SK-N-DZ (cell line): ENCODE measurements at regions not wholly inside any gene's neighbourhood (a gene's known extent, or its start where the extent isn't known, plus 50 kb on each side); places are given as distances from the start of the nearest gene placed in this dataset.
"Not testable (repeated sequence)": the region's sequence is repeated elsewhere in the genome, so short reads cannot be mapped to it uniquely, and the experiment has no call there.

Experiments
- DNase-seq: peaks from one replicate; pipeline ENCODE4 v3.0.0-alpha.2; 2015; ENCODE audit warnings: low spot score

- DNase-seq: no peak
Measured at GRCh38 chr3:124360155-124360554, 368.2 kb upstream of the ROPN1 start.

- DNase-seq: no peak
Measured at GRCh38 chr3:124360563-124360962, 368.6 kb upstream of the ROPN1 start.

DNA sequence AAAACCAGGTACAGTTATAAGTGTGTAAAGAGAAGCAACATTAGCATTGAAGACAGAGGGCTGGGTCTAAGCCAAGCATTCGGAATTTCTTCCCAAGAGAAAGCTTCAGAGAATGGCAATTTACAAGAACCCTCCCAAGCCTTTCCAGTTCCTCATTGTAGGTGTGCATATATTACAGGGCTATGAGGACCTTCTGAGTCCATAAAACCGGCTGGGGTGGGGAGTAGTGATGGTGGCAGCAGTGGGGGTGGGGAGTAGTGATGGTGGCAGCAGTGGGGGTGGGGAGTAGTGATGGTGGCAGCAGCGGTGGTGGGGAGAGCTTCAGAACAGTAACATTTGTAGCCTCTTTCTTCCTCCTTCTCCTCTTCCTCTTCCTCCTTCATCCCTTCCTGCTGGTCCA is 368.7 kb upstream of the UMPS start:
- DNase-seq: no peak

DNA sequence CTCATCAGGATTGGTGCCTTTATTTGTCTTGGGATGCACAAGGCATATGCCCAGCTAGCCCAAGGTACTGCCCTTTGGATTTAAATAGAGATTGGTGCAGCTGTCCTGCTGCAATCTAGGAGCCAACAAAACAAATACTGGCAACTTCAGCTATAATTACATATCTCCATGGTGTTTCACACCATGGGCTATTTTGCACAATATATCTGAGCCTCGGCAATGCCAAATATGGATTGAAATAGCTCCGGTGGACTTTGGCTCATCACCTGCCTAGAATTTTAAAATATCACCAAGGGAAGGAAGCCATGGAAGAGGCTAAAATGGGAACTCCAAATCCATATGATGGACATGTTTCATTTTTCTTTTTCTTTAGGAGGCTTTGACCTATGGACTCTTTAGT is 367.8 kb upstream of the UMPS start:
- DNase-seq: no peak

DNA sequence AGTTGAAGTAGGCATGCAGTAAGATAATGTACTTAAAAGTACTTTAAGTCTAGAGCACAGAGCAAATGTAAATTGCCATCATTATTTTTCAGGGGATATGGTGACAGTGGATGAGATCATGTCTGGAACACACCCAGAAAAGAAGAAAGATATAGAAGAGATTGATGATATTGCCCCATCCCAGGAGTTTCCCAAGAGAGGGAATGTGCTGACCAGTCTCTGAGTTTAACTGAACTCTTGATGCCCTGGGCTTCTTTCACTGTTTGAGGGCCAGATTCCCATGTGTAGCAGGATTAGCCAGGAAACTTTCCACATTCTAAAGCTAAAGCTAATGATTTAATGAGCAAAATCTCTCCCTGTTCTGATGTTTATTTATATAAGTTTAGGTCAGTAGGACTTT is 366.8 kb upstream of the UMPS start:
- no peak for DNase-seq

DNA sequence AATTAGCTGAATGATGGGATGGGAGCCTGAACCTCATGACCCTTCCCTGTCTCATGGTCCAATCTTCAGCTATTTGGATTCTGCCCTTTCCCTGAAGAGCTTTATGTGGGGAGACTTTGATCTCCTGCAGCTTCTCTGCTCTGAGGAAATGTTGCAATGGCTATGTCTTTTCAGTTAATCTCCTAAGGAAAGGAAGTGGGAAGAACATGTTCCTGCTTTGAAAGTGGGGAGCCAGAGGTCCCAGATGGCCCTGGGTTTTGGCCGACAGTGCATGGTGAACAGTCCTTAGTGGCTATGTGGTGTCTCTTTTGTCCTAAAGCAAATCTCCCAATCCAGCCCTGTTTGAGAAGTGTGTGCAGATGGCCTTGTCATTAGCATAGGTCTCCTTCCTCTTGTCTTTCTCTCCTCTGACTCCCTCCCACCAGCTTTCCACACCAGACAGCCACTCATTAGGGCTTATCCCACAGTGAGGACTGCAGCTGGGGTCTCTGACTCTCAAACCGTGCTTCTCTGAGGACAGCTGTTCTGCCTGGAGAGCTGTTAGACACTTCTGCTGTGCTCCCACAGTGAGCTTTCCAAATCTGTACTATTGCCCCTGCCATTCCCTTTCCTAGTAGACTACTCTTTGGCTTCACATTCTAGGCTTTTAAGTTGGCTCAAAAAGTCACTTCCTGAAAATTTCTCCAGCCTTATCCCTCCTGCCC is 365.8 kb upstream of the UMPS start:
- DNase-seq: no peak

DNA sequence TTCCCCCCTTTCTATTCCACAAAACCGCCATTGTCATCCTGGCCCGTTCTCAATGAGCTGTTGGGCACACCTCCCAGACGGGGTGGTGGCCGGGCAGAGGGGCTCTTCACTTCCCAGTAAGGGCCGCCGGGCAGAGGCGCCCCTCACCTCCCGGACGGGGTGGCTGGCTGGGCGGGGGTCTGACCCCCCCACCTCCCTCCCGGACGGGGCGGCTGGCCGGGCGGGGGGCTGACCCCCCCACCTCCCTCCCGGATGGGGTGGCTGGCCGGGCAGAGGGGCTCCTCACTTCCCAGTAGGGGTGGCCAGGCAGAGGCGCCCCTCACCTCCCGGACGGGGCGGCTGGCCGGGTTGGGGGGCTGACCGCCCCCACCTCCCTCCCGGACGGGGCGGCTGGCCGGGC is 363.6 kb upstream of the UMPS start:
- DNase-seq: not testable (repeated sequence)

GRCh38 chr3:124372775-124373174 is 357.5 kb upstream of the UMPS start:
- DNase-seq: no peak

- DNase-seq: no peak
Measured at GRCh38 chr3:124373524-124373923, 356.7 kb upstream of the UMPS start.

DNA sequence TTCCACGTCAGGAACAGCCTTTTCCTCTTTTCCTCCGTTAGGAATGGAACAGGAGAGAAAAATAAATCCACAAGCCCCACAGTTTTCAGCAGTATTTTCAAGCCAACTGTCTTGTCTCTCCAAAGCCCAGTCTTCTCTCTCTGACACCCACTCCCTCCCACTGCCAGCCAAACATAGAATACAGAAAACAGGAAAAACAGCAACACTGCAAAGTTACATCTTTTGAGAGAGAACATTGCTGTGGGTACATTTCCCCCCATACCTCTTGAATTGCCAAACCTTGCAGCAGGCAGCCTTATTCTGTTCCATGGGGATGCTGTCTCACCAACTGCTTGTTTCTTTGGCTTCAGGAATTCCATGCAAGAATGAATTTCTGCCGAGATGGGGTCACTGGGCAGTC is 355.7 kb upstream of the UMPS start:
- no peak for DNase-seq

DNA sequence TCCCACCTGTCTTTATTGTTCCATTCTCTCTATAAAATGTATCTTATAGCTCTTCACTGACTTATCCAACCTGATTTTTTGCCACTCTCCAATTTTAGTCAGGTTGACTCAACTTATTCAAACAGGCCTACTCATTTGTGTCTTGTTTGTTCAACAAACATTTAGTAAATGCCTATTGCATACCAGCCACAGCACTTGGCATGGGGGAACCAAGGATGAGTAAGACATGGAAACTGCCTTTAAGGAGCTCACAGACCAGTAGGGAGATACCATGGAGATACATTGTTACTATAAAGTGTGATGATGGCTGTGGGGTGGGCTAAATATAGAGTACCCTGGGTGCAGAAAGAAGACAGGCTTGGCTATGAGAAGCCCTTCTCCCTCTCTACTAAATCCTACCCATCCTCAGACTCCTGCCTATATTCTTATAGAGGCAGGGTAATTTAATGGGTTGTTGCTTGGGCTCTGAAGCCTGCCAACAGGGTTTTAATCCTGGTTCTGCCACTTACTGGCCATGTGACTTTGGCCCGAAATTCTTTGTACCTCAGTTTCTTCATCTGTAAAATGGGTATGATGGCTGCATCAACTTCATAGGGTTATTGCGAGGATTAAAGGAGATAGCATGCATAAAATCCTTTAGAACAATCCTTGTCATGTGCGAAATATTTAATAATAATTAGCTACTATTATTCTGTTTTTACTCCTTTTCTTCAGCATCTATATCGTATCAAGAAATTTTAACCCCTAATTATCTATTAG is 348.5 kb upstream of the UMPS start:
- DNase-seq: no peak

DNA sequence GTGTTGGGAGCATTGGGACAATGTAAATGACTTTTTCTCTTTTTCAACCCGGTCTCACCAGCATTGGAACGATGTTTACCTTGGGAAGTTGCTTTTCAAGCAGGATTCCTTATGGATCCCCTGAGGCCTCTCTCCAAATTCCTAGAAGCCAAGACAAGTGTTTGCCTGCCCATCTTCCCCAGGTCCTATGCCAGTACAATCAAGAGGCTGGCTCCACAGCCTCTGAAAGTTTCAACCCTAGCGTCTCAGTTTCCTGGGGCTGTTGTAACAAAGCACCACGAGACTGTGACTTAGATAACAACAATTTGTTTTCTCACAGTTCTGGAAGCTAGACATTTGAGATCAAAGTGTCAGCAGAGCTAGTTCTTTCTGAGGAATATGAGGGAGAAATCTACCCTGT is 347.2 kb upstream of the UMPS start:
- no peak for DNase-seq

DNA sequence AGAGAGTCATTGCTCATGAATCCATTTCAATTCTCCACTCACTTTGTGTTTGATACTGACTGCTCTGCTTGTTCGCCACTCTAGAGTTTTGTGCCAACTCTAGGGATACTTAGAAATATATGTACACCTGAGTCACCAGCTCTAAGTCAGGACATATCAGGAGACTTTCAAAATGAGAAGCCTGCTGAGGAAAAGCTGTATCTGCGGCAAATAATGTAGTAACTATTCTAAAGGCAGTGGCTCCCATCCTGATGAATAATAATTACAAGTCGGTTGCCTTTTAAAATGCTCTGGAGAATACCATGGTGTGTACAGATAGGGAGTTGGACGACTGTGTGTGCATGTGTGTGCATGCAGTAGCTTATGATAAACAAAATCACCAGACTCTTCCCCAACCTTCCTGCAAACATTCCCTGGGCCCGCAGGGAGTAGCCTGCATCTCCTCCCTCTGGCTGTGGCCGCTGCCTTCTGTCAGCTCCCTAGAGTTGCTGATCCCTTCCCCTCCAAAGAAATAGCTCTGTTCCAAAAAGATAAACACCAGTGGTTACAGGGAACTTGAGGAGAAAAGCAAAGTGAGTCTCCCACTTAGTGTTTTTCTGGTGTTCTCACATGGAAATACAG is 346.3 kb upstream of the UMPS start:
- no peak for DNase-seq

DNA sequence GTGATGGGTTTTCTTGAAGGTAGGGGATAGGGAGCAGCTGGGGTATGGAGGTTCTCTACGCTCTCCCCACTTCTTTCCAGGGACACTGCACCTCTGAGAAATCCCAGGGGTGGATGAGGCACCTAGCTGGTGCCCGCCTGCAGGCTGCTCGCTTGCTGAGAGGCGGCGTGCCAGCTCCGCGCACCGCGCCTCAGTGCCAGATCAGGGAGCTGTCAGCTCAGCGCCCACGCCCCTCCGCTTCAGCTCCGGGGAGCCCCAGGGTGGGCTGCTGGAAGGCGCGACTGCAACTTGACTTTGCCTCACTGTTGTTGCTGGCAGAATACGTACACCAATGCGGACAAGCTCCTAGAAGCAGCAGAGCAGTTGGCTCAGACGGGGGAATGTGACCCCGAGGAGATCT is 345.7 kb upstream of the UMPS start:
- no peak for DNase-seq

GRCh38 chr3:124385996-124386395 is 344.3 kb upstream of the UMPS start:
- DNase-seq: no peak

DNA sequence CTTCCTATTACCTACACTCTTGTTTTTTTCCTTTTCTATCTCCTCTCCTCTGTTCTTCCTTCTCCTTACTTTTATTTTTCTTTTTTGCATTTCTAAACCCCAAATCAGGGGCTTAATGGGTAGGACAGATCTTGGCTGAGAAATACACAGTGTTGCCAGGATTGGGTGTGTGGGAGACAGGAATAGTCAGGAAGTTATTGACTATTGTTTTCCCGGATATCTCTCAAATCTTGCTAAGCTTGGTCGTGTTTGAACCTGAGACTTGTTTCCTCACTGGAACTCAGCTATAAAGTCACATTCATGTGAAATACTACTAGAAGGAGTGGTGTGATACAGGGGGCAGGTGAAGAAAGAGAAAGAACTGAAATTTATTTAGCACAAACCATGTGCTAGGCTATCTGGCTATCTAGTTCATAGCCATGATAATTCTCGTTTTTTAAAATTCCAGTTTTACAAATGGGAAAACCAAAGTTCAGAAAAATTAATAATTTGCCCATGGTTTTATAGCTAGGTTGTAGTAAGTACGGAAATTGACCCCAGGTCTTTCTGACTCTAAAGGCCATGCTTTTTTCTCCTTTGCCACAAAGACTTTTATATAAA is 343.2 kb upstream of the UMPS start:
- DNase-seq: no peak

GRCh38 chr3:124391774-124392173 is 338.5 kb upstream of the UMPS start:
- DNase-seq: no peak

GRCh38 chr3:124393340-124393739 is 336.9 kb upstream of the UMPS start:
- DNase-seq: no peak

DNA sequence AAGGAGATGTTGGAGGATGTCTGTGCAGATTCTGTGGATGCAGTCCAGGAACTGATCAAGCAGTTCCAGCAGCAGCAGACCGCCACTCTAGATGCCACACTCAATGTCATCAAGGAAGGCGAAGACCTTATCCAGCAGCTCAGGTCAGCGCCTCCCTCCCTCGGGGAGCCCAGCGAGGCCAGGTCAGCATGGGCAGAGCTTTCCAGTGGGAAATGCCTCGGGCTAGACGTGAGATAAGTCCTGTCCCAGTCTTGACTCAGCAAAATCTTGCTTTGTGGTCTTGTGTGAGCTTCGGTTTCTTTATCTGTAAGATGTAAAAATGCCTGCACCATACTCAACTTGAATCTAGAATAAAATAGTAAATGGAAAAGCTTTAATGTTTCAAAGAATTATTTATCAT is 335.1 kb upstream of the UMPS start:
- no peak for DNase-seq

DNA sequence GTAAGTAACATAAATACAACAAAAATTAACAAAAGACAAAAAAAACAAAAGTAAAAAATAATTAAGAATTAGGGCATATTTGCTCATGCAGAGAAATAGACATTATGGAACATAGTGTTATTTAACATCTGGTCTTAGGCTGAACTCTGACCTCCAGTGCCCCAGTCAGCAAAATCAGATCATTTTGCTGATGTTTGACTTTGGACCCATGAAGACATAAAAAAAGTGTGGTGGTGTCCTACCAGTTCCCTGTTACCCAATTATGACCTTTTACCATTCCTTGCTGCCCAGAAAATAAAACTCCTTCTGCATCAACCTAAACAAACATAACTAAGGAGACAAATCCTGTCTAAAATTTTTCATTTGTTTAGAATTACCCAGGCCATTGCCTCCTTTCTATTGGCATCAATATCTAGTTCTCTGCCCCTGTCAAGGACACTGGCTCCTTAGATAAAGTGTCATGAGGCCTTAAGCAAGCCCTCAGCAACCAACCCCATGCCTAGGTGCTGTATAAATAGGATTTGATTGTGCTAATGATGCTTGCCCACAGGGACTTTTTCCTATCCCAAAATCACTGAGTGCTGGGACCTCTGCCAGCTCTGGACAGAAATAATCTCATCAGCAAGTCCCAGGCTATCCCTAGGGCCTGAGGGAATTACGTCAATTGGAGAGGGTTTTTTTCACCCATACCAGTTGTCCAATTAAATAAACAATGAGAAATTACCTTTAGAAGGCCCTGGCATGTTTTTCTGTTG is 334.5 kb upstream of the UMPS start:
- DNase-seq: no peak

DNA sequence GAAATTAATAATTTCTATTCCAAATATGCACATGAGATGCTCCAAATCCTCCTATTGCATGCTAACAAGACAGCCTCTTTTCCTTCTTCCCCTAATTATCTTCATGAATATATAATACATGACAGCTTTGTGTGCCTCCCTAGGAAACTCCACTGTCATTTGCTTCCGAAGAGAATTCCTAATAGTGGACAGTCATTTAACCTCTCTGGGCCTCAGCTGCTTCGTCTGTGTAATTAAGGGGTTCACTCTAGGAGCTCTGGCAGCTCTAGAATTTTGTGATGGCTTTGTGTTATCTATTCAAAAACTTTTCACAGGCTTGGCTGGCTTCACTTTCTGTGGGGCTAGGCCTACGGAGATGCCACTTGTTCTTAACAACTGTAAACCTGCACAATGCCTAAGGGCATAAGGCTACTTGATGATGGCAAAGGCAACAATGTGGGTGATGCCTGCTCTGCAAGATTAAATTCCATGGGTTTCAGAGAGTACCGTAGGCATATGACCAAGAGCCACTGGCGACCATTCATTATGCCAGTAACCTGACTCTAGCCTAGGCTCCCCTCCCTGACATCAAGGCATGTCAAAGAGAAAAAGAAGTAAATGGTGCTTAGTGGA is 333.8 kb upstream of the UMPS start:
- no peak for DNase-seq
